HG03025 (cell line): ENCODE measurements at regions not wholly inside any gene's neighbourhood (a gene's known extent, or its start where the extent isn't known, plus 50 kb on each side); places are given as distances from the start of the nearest gene placed in this dataset.

Experiments used
- ATAC-seq: cut with Tn5 transposase; IDR thresholded peaks from one replicate; pipeline ENCODE4 v1.9.1; 2021; ENCODE audit warnings: mild to moderate bottlenecking, moderate library complexity; ENCODE audit not compliant: unreplicated experiment, low FRiP score

DNA sequence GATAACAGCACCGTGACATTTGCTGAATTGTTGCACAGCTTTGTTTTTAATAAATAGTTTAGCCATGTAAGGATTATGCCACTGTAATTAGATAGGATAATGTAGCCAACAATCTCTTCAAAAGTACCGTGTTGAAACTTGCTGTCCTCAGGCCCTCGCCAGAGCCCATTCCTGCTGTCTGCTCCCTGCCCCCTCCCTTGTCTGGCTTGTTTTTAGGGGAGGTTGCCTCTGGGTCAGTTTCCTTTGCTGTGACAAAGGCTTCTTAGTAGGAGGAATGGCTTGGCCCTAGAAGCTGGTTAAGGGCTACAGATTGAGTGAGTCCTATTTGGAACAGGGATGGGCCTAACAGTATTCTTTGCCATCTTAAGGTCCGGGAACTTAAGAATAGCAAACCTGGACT is 107.9 kb downstream of the LMO4 start:
- ATAC-seq, result no peak

DNA sequence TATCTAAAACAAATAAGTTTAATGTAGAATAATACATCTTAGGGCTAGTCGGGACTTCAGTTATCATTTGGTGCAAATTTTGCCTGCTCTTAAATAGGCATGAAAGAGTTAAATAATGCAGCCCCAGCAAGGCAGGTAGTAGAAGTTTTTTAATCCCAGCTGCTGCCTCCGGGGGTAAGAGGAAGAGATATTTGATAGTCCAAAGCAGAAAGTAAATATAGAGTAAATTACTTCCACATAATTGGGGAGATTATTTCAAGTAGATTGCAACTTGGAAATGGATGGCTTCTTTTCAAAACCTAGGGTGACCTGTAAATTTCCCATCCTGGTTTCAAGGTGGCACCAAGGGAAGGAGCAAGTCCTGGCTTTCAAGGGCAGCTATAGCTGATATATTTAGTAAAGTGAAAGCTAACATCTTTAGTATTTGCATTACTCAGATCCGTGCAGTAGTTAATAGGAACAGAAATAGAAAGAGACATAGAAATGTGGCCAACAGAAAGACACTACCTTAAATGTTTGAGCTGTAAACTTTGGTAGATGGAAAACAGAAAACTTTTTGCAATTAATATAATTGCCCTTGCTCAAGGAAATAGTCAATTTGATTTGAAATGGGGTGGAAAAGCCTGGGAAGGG is 109.1 kb downstream of the LMO4 start:
- peak; percentile 89 for ATAC-seq

DNA sequence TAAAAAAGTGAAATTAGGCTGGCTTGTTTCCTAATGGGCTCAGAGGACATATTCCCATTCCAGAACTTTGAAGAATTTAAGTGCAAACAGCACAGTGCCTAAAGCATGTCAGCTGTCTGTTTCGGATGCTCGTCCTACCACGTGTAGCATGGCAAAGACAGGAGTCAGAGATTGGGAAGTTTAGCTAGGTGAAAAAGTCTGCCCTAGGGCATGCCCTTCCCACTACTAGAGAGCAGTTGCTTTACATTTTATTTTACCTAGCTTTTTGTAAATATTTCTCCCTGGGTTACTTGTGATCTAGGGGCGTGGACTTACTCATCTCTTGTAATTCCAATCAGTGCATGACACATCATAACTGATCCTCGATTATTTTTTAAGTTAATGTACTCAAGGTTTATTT is 111.1 kb downstream of the LMO4 start:
- no peak for ATAC-seq

DNA sequence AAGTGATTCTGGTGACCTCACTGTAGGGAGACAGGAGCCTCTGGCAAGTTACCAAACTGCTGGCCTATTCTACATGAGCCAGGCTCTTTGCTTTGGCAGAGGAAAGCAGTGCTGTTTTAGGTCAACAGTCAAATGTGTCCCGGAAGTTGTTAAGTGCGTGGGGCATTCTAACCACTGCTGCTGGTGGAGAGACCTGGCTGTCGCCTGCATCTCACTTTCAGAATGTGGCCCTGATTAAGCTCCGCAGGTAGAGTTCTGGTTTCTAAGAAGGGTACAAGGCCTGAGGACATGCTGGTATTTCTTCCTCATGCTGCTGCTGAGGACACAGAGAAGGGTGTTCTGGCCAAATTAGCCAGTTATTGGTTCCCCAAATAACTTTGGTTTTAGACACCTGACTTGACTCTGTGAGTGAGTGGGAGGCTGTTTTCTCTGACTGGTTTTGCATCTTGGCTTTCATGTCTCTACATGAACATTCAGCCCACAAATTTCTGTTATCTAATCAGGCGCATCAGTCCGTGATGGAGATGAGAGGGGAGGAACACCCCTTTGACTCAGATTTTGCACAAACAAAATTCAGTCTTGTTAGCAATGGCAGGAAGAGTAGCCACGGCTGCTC is 120.8 kb downstream of the LMO4 start:
- peak; percentile 92 for ATAC-seq

DNA sequence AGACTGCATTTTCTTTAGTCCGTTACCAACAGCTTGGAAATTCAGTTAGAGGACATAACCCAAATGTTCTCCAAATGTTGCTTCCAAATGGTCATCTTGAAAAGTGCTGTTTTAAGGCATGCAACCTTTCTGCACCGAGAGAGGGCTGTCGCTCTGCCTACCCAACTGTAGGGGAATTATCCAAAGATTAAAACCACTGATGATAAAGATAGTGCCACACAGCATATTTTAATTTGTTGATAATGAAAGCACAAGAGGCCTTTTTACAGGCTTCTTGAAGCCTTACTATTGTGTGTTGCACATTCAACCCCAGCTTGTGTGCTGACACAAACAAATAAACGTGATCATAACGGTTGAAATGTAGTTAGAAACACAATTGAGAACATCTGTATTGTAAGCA is 121.5 kb downstream of the LMO4 start:
- ATAC-seq, result no peak

DNA sequence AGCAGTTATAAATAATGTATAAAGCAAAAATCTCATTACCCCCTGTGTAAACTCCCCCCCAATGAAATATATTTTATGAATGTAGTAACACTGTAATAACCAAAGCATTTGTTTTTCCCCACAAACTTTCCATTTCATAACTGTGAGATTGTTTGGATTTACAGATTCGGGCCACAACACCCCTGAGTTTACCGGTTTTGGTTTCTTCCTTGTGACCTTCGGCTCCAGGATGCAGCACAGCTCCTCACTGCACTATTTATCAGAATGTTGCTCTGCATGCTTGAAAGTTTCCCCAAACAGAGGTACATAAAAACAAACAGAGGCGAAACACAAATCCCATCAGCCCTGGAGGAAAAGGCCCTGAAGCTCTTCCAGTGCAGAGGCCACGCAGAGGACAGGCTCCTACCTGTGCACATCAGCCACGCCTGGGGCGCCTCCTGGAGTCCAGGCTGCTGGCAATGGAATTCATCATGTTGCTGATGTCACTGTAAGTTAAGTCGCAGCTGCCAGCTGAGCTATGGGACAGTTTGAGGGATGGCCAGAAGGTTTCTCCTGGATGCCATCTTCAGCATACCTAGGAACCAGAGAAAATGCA is 122.0 kb downstream of the LMO4 start:
- no peak for ATAC-seq

DNA sequence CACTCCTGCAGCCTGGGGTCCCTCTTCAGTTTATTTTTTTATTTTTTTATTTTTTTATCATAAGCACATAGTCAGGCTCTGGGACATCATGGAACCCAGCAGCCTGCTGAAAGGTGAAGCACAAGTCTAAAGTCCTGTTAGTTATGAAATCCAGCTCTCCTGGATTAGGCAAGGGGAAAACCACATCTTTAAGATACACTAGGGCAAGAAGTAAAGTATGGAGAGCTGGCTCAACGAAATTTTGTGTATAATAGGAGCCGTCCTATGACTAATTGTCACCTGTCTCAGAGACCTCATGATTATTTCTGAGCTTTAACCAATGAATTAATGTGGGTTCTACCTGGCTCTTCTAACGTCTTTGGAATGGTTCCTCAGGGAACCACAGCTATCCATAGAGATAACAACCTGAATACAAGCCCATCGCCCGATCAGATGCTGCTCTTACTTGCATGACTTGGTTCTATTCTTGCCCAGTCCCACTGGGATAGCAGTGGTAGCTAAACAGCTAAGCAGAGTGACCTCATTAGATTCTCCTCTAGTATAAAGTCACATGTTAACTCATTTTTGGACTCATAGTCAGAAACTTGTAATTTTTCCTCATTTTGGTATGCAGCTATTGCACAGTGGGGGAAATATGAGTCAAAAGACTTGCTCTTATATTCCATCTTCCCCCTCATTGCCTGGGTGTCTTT is 122.7 kb downstream of the LMO4 start:
- no peak for ATAC-seq

DNA sequence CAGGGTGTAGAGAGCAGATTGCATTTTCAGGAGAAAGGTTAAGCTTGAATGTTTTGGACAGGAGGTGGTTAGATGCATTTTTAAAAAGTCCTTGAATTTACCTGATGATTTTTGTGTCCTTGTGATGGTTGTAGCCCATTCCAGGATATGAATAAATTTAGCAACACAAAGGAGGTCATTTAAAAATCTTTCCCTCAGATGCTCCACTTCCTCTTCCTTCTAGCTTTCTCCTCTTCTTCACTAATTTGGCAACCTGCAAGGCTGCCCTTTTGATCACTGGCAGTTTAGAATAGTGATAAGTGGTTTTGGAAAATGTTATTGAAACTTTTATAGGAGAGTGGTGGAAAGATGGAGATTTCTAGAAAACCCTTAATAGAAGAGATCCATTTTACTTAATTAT is 124.0 kb downstream of the LMO4 start:
- no peak for ATAC-seq

DNA sequence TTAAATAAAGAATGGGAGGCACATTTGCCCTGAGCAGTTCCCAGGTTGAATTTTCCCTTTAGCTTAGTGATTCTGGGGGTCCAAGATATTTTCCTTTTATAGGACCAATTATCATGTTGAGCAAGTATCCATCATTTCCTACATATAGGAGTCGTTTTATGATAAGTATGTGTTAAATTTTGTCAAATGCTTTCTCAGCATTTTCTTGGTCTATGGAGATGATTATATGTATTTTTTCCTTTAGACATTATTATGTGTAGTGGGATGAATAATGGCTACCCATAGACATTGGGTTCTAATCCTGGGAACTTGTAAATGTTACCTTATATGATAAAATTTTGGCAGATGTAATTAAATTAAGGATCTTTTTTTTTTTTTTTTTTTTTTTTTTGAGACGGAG is 128.7 kb downstream of the LMO4 start:
- ATAC-seq, result no peak

DNA sequence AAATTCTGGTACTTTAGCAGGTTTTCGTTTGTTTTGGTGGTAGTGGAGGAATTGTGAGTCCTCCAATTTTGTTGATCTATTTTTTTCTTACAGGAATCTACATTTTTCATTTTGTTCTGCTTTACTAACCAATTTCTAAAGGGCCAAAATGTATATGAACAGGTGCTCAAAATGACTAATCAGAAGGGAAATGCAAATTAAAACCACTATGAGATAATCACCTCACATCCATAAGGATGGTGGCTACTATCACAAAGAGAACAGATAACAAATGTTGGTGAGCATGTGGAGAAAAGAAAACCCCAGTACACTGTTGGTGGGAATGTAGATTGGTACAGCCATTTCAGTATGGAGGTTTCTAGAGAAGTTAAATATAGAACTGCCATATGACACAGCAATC is 134.2 kb downstream of the LMO4 start:
- ATAC-seq, result no peak

DNA sequence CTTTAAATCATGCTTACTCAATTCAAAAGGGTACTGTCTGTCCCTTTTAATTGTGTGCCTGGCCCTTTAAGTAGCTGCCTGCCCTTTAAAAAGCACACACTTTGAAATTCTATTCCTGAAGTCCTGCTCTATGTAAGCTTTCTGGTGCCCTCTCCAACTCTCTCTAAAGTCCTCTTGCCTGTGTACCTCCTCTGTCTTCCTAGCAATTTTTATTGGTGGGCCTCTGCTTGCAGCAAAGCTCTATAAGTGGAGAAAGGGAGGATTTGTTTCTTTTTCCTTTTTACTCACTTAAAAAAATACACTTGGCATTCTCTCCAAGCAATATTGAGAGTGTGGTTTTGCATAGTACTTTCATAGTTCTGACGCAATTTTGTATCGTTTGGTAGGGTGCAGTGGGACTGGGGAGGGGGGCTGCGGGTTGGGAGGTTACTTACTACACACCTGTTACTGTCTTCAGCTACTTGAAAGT is 135.4 kb downstream of the LMO4 start:
- no peak for ATAC-seq

DNA sequence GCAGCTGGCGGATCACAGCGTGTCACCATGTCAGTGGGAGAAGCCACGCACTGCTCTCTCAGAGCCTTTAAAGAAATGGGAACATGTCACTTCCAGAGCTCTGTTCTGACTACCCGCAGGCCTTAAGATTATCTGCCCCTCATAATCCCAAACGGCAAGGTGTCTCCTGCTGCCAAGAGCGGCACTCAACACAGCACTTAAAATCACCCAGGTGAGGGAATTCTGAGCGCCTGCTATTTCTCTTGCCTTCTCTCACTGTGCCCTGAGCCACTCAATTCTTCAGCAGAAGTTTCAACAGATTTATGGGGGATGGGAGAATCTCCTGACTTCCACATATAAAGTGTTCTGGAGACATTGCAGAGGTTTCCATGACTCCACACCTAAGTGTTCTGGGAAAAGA is 137.9 kb downstream of the LMO4 start:
- no peak for ATAC-seq

DNA sequence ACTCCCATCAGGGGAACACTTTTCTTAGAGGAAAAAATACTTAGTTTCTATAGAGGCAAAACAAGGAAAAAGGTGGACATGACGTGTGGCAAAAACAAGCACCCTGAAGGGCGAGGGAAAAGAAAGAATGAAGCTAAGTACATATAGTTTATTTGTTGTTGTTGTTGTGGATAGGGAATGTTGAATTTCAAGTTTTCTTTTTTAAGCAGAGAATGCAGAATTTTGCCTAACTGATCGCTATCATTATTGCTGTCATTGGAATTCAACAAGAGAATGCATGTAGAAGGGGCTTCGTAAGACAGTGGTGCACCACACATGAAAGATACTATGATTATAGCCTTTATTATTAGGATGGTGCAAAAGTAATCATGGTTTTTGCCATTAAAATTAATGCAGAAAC is 144.0 kb downstream of the LMO4 start:
- ATAC-seq, result no peak

DNA sequence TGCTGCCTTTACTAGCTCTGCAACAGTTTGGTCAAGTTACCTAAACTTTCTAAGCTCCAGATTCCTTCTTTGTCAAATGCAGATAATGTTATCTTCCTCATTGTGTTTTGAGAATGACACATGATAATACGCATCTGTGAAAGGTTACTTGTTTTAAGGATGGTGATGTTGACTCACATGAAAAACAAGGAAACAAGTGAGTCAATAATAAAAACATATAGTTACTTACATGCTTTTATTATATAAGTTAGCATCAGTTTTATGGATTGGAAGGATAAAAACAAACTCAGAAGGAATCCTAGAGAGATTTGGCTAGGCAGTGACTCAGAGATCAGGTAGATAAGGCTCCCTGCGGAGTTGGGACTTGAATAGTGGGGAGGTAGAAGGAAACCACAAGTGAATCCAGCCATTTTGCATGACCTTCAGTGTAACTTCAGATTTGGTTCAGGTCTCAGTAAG is 144.6 kb downstream of the LMO4 start:
- no peak for ATAC-seq

DNA sequence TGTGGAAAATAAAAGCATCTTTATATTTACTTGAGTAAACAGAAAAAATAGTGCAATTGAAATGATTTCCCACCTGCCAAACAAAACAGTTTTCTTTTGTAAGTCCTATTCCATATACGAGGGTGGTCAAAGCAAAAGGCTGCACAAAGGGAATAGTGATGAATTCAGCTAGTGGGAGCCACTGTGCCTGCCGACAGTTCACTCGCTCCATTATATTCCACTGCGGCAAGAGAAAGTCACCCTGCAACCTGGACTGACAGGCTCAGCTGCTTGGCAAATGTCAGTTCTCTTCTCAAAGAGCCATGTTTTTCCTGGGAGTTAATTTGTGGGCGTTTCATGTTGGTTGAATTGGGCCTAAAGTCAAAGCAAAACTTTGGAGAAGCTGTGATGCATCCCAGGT is 145.4 kb downstream of the LMO4 start:
- no peak for ATAC-seq

DNA sequence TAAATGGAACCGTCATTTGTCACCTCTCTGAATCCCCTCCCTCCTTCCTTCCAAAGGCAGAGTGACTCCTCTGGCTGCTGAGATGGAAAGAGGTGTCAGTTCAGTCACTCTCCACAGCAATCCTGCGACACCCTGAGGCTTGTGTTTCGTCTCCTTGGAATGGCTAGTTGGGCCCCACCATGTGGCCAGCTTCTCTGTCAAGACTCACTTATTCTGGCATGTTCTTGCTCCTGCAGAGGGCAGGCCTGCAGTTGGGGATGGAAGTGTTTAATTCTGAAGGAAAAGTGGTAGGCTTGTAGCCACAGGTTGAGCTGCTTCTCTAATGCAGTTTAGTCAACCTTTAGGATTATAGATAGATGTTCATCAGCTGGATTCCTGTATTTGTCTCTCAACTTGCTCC is 149.6 kb downstream of the LMO4 start:
- ATAC-seq, result no peak

DNA sequence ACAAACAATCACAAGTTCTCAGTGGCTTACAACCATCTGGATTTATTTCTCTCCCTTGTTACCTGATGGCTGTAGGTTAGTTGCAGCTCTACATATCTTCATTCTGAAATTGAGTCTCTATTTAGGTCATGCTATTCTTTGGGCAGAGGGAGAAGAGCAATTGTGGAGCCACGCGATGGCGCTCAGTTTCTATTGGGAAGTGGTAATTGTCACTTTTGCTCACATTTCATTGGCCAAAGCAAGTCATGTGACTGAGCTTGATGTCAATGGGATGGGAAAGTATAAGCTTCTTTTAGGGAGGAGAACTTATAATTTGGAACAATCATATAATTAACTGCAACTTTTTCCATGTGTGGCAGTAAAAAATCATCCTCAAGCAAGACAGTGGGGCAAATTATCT is 166.5 kb downstream of the LMO4 start:
- ATAC-seq, result no peak

DNA sequence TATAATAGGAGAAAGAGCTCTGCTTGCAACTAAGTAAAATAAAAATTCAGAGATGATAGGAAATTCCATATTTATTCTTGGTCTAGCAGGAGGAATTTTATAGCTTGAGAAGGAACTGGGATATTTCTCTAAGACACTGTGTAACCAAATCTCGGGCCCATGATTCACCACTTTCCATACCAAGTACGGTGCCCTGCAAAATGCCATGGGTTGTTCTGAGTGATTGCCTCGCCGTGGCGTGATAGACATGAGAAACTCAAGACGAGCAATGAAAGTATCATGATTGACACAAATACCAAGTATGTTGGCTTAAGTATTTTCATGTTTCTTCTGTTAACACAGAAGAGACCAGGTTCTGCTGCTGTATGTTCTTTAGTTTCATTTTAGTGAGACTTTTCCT is 167.2 kb downstream of the LMO4 start:
- ATAC-seq, result no peak

DNA sequence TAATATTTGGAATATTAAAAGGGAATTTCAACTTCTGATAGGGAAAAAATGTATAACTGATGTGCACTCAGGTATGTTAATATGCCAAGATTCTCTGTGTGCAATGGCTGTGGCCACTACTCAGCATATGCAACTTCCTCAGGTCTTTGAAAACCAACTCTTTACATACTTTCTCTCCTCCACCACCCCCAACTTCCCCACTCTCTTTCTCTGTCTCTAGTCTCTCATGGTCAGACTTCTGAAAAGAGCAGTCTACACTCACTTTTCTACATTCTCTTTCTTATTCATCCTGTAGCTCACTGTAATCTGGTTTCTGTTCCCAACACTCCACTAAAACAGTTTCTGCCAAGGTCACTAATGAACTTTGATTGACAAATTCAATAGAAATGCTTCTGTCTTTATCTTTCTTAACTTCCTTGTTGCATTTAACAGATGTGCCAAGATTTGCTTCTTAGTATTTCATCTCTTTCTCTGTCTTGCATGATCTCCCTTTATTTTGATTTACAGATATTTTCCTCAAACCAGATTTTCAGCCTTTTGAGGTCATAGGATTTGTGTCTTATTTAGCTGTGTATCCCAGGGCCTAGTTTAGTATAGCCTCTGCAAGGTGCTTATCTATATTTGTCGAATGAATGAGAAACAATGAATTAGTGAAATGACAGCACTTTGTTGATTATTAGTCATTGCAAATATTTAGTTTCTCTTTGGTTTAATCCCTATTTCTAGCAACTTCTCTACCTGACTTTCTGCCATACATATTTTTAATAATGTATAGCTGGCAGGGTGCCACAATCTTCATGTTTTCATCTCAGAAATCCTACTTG is 168.9 kb downstream of the LMO4 start:
- no peak for ATAC-seq

DNA sequence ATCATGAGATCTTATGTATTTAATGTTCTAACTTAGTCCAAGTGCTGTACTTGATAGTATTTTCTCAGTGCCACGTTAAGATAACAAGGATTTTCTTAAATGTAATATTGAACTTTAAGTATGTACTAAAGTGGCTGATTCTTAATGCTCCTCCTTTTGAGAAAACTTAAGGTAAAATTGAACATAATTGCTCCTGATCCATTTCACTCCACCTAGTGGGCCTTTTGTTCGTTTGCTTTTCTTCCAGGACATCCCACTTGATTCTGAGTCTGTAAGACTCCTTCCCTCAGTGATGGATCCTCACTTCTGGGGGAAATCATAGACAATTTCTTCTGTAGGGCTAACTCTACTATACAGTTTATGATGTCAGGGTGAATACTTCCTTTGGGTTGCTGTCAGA is 173.1 kb downstream of the LMO4 start:
- ATAC-seq, result no peak
